Embryonic facial prominence (tissue), 1 donor: ENCODE measurements at regions not wholly inside any gene's neighbourhood (a gene's known extent, or its start where the extent isn't known, plus 50 kb on each side); places are given as distances from the start of the nearest gene placed in this dataset.

Source experiments
- DNase-seq: peaks from one replicate; pipeline ENCODE4 v3.0.0-alpha.2; 2016; ENCODE audit errors: extremely low spot score

GRCh38 chr9:27870404-27870803 is 297.1 kb upstream of the C9orf72 start:
- no peak for DNase-seq

GRCh38 chr9:27880156-27880555 is 306.9 kb upstream of the C9orf72 start:
- no peak for DNase-seq

- no peak for DNase-seq
Measured at GRCh38 chr9:27880635-27881034, 307.4 kb upstream of the C9orf72 start.

GRCh38 chr9:27888661-27889295 is 315.5 kb upstream of the C9orf72 start:
- no peak for DNase-seq

- DNase-seq: no peak
Measured at GRCh38 chr9:27924502-27924901, 351.2 kb upstream of the C9orf72 start.

- DNase-seq: no peak
Measured at GRCh38 chr9:27925815-27926214, 352.5 kb upstream of the C9orf72 start.

GRCh38 chr9:27929841-27930240 is 356.6 kb upstream of the C9orf72 start:
- DNase-seq: no peak

GRCh38 chr9:27933210-27934025 is 360.1 kb upstream of the C9orf72 start:
- no peak for DNase-seq

- DNase-seq: no peak
Measured at GRCh38 chr9:27934471-27934870, 361.2 kb upstream of the C9orf72 start.

GRCh38 chr9:27939186-27939585 is 365.9 kb upstream of the C9orf72 start:
- no peak for DNase-seq

- DNase-seq: no peak
Measured at GRCh38 chr9:27940535-27940934, 367.3 kb upstream of the C9orf72 start.

GRCh38 chr9:27943501-27943900 is 370.2 kb upstream of the C9orf72 start:
- DNase-seq: no peak

- no peak for DNase-seq
Measured at GRCh38 chr9:27945386-27945785, 372.1 kb upstream of the C9orf72 start.

- no peak for DNase-seq
Measured at GRCh38 chr9:27950382-27950781, 377.1 kb upstream of the C9orf72 start.

- no peak for DNase-seq
Measured at GRCh38 chr9:27954858-27955257, 381.6 kb upstream of the C9orf72 start.

- no peak for DNase-seq
Measured at GRCh38 chr9:27963836-27964235, 390.6 kb upstream of the C9orf72 start.

GRCh38 chr9:27967210-27967609 is 393.9 kb upstream of the C9orf72 start:
- DNase-seq: no peak

GRCh38 chr9:27977931-27978330 is 404.6 kb upstream of the C9orf72 start:
- DNase-seq: no peak

- DNase-seq: no peak
Measured at GRCh38 chr9:27985714-27986113, 412.4 kb upstream of the C9orf72 start.

GRCh38 chr9:27990524-27990923 is 417.2 kb upstream of the C9orf72 start:
- no peak for DNase-seq

GRCh38 chr9:27991221-27991620 is 417.9 kb upstream of the C9orf72 start:
- DNase-seq: no peak

GRCh38 chr9:28001096-28001495 is 427.8 kb upstream of the C9orf72 start:
- no peak for DNase-seq

GRCh38 chr9:28004900-28005299 is 431.6 kb upstream of the C9orf72 start:
- no peak for DNase-seq
